ENCODE measurements at regions not wholly inside any gene's neighbourhood (a gene's known extent, or its start where the extent isn't known, plus 50 kb on each side); places are given as distances from the start of the nearest gene placed in this dataset.
"Not testable (repeated sequence)": the region's sequence is repeated elsewhere in the genome, so short reads cannot be mapped to it uniquely, and the experiment has no call there.

- TF ChIP-seq, protein P1, sequence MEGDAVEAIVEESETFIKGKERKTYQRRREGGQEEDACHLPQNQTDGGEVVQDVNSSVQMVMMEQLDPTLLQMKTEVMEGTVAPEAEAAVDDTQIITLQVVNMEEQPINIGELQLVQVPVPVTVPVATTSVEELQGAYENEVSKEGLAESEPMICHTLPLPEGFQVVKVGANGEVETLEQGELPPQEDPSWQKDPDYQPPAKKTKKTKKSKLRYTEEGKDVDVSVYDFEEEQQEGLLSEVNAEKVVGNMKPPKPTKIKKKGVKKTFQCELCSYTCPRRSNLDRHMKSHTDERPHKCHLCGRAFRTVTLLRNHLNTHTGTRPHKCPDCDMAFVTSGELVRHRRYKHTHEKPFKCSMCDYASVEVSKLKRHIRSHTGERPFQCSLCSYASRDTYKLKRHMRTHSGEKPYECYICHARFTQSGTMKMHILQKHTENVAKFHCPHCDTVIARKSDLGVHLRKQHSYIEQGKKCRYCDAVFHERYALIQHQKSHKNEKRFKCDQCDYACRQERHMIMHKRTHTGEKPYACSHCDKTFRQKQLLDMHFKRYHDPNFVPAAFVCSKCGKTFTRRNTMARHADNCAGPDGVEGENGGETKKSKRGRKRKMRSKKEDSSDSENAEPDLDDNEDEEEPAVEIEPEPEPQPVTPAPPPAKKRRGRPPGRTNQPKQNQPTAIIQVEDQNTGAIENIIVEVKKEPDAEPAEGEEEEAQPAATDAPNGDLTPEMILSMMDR (IDR thresholded peaks at IDR 0.05): not testable (repeated sequence)
- not testable (repeated sequence) for TF ChIP-seq POLR2A (IDR thresholded peaks at IDR 0.05)
Measured at GRCh38 chr21:6136732-6137131, 4384.7 kb upstream of the TPTE start.
